Common myeloid progenitor, CD34-positive (primary cell): ENCODE measurements at regions not wholly inside any gene's neighbourhood (a gene's known extent, or its start where the extent isn't known, plus 50 kb on each side); places are given as distances from the start of the nearest gene placed in this dataset.
"Not testable (repeated sequence)": the region's sequence is repeated elsewhere in the genome, so short reads cannot be mapped to it uniquely, and the experiment has no call there.

Experiments used
- CTCF ChIA-PET: fragments of 350-600 bp; sonication (Branson Sonifier 250); formaldehyde crosslinking; loops from one replicate; lab custom pipeline; 2021; ENCODE audit warnings: antibody characterized with exemption; lab: Charles Lee
- POLR2A ChIA-PET: fragments of 350-600 bp; sonication (Branson Sonifier 250); formaldehyde crosslinking; loops from one replicate; lab custom pipeline; 2021; ENCODE audit warnings: antibody characterized with exemption; lab: Charles Lee
- DNase-seq, 3 donors: peaks; one replicate each; pipeline versions ENCODE4 v3.0.0 to v3.0.0-alpha.2; 2013
- H3K27ac ChIP-seq, 2 experiments: 1 replicate in 1 of 2; 2 replicates in 1 of 2; pipeline ENCODE4 v1.7.0; 2013; ENCODE audit warnings: inconsistent platforms in 2 of 2, low read length in 2 of 2, mild to moderate bottlenecking in 2 of 2, low read depth in 1 of 2, moderate library complexity in 1 of 2; ENCODE audit not compliant: severe bottlenecking in 2 of 2, insufficient read depth in 1 of 2, poor library complexity in 1 of 2
- H3K27me3 ChIP-seq, 5 experiments: replicated peaks in 2 of 5; 1 replicate in 3 of 5; 2 replicates in 2 of 5; pipeline versions ENCODE4 v1.6.1 to v1.7.0; 2013; ENCODE audit warnings: low read length in 4 of 5, mild to moderate bottlenecking in 2 of 5, moderate library complexity in 2 of 5, inconsistent platforms in 1 of 5; ENCODE audit not compliant: insufficient read depth in 5 of 5, control insufficient read depth in 4 of 5
- H3K36me3 ChIP-seq, 4 experiments: 1 replicate in 2 of 4; 2 replicates in 2 of 4; pipeline versions ENCODE4 v1.6.1 to v1.7.0; 2013; ENCODE audit warnings: low read length in 3 of 4, control low read depth in 1 of 4, mild to moderate bottlenecking in 1 of 4; ENCODE audit not compliant: control insufficient read depth in 4 of 4, insufficient read depth in 4 of 4
- H3K4me1 ChIP-seq, 4 experiments: 1 replicate in 3 of 4; 2 replicates in 1 of 4; pipeline versions ENCODE4 v1.6.1 to v1.7.1; 2013; ENCODE audit warnings: low read length in 3 of 4, mild to moderate bottlenecking in 3 of 4, control low read depth in 1 of 4, inconsistent platforms in 1 of 4, moderate library complexity in 1 of 4; ENCODE audit not compliant: control insufficient read depth in 4 of 4, insufficient read depth in 4 of 4; ENCODE audit errors: control extremely low read depth in 1 of 4
- H3K4me3 ChIP-seq, 7 experiments: 1 replicate in 4 of 7; 2 replicates in 3 of 7; pipeline versions ENCODE4 v1.5.1 to v1.7.0; 2013; ENCODE audit warnings: mild to moderate bottlenecking in 7 of 7, low read length in 6 of 7, moderate library complexity in 6 of 7, inconsistent platforms in 2 of 7, low read depth in 2 of 7, control low read depth in 1 of 7; ENCODE audit not compliant: insufficient read depth in 4 of 7, control insufficient read depth in 1 of 7; ENCODE audit errors: extremely low read depth in 1 of 7
- H3K9me3 ChIP-seq, 5 experiments: 1 replicate in 4 of 5; 2 replicates in 1 of 5; pipeline versions ENCODE4 v1.6.1 to v1.7.1; 2013; ENCODE audit warnings: low read length in 4 of 5, mild to moderate bottlenecking in 2 of 5, inconsistent platforms in 1 of 5, low read depth in 1 of 5, moderate library complexity in 1 of 5; ENCODE audit not compliant: control insufficient read depth in 4 of 5, insufficient read depth in 2 of 5; ENCODE audit errors: control extremely low read depth in 1 of 5
- WGBS: methylation state at CpG from one replicate; pipeline ENCODE4 v1.1.5; 2013; ENCODE audit not compliant: insufficient coverage; 5-methylcytosine and 5-hydroxymethylcytosine counted together

- WGBS = 100% methylated on average over 2 of the region's 3 CpGs
- H3K27ac ChIP-seq, H3K27me3 ChIP-seq, H3K9me3 ChIP-seq, H3K4me3 ChIP-seq, H3K4me1 ChIP-seq, H3K36me3 ChIP-seq, DNase-seq, POLR2A ChIA-PET: not testable (repeated sequence)
- CTCF ChIA-PET = interaction anchor here (1.2 kb wide), 1 partner anchor 30 kb away, joined by 3 read pairs; no protein-coding TSS in a partner anchor
Measured at GRCh38 chr10:42723549-42723948, 59.0 kb upstream of the BMS1 start.

DNA sequence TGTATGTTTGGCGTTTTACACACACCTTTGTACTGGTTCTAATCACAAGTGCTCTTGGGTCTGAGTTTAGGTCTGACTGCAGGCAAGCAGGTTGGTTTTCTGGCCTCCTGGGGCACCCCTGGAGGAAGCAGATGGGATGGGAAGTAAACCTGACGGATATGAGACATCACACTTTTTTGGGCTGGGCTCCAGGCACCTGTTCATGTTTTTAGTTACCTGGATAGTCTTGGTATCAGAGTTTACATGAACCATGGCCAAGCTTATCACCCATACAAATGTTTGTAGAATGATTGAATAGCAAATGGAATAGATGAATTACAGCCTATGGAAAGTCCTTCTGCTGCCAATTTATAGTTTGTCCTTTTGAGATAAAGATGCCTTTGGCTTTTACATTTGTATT lies 57.9 kb upstream of the BMS1 start:
- H3K27ac ChIP-seq, H3K36me3 ChIP-seq, DNase-seq, H3K4me3 ChIP-seq, H3K4me1 ChIP-seq, H3K27me3 ChIP-seq, POLR2A ChIA-PET, H3K9me3 ChIP-seq: not testable (repeated sequence)
- WGBS = 100% methylated on average over 1 of the region's 2 CpGs
- CTCF ChIA-PET = interaction anchor here (1.1 to 1.2 kb wide), 2 partner anchors 8 to 29 kb away, joined by 3 read pairs; no protein-coding TSS in a partner anchor

GRCh38 chr10:42732266-42732665 lies 50.3 kb upstream of the BMS1 start:
- Histone ChIP-seq H3K4me1 (no peaks in the 10 kb centered on the region), H3K4me3 (no peak overlapping the region)

More at GRCh38 chr10:42732266-42732665, 50.3 kb upstream of the BMS1 start:
- POLR2A ChIA-PET = no interaction called here
- Histone ChIP-seq H3K36me3 (no peaks in the 10 kb centered on the region), H3K27me3 (peaks cover 0 to 3% (median 0%) of the 10 kb centered on the region in 5 experiments), H3K27ac (no peak overlapping the region), H3K9me3 (no peaks in the 10 kb centered on the region)
- CTCF ChIA-PET = no interaction called here
- no peak for DNase-seq
- WGBS = 100% methylated on average over 1 of the region's 4 CpGs
